ENCODE measurements at regions not wholly inside any gene's neighbourhood (a gene's known extent, or its start where the extent isn't known, plus 50 kb on each side); places are given as distances from the start of the nearest gene placed in this dataset.

DNA sequence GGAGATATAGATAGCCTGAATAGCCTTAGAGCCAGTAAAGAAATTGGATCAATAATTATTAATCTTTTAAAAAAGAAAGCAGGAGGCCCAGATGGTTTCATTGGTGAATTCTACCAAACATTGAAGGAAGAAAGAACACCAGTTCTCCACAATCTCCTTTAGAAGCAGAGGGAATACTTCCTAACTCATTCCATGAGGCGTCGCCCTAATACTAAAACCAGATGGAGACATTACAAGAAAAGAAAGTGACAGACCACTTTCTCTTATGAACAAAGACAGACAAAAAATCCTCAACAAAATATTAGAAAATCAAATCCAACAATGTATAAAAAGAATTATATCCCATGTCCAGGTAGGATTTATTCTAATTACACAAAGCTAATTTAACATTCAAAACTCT is 362.6 kb downstream of the BCAT1 start:
- Histone ChIP-seq H3K4me1 (ENCODE audit: control insufficient read depth, insufficient read depth, low read length) (no peaks in the 10 kb centered on the region), H3K4me3 (ENCODE audit: low read depth in 2 of 2, low read length in 2 of 2) (no peak overlapping the region), H3K27me3 (ENCODE audit: control insufficient read depth, insufficient read depth, low read length) (0 out of 2 replicates have a peak, but pooled peaks cover 3% of the 10 kb centered on the region), H3K36me3 (ENCODE audit: control insufficient read depth, insufficient read depth, low read length) (no peaks in the 10 kb centered on the region), H3K9me3 (ENCODE audit: control insufficient read depth, insufficient read depth, low read depth, low read length) (no peaks in the 10 kb centered on the region), H3K27ac (ENCODE audit: low read length) (no peak overlapping the region)
- TF ChIP-seq SIN3A (IDR thresholded peaks at IDR 0.05; ENCODE audit: borderline replicate concordance, insufficient read depth, low read depth, low read length) (no peak), TCF7L2 (IDR thresholded peaks at IDR 0.05; ENCODE audit: low read depth, low read length) (no peak), POLR2AphosphoS5 (IDR thresholded peaks at IDR 0.05; ENCODE audit: low read depth, low read length) (no peak)
- TF ChIP-seq, protein P1, sequence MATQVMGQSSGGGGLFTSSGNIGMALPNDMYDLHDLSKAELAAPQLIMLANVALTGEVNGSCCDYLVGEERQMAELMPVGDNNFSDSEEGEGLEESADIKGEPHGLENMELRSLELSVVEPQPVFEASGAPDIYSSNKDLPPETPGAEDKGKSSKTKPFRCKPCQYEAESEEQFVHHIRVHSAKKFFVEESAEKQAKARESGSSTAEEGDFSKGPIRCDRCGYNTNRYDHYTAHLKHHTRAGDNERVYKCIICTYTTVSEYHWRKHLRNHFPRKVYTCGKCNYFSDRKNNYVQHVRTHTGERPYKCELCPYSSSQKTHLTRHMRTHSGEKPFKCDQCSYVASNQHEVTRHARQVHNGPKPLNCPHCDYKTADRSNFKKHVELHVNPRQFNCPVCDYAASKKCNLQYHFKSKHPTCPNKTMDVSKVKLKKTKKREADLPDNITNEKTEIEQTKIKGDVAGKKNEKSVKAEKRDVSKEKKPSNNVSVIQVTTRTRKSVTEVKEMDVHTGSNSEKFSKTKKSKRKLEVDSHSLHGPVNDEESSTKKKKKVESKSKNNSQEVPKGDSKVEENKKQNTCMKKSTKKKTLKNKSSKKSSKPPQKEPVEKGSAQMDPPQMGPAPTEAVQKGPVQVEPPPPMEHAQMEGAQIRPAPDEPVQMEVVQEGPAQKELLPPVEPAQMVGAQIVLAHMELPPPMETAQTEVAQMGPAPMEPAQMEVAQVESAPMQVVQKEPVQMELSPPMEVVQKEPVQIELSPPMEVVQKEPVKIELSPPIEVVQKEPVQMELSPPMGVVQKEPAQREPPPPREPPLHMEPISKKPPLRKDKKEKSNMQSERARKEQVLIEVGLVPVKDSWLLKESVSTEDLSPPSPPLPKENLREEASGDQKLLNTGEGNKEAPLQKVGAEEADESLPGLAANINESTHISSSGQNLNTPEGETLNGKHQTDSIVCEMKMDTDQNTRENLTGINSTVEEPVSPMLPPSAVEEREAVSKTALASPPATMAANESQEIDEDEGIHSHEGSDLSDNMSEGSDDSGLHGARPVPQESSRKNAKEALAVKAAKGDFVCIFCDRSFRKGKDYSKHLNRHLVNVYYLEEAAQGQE (IDR thresholded peaks at IDR 0.05; ENCODE audit: insufficient read depth in 1 of 2, low read depth in 2 of 2, low read length in 1 of 2): no peak
- TF ChIP-seq, protein P2, sequence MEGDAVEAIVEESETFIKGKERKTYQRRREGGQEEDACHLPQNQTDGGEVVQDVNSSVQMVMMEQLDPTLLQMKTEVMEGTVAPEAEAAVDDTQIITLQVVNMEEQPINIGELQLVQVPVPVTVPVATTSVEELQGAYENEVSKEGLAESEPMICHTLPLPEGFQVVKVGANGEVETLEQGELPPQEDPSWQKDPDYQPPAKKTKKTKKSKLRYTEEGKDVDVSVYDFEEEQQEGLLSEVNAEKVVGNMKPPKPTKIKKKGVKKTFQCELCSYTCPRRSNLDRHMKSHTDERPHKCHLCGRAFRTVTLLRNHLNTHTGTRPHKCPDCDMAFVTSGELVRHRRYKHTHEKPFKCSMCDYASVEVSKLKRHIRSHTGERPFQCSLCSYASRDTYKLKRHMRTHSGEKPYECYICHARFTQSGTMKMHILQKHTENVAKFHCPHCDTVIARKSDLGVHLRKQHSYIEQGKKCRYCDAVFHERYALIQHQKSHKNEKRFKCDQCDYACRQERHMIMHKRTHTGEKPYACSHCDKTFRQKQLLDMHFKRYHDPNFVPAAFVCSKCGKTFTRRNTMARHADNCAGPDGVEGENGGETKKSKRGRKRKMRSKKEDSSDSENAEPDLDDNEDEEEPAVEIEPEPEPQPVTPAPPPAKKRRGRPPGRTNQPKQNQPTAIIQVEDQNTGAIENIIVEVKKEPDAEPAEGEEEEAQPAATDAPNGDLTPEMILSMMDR (IDR thresholded peaks at IDR 0.05): no peak
- ATAC-seq (no peak), DNase-seq (ENCODE audit: low read depth, low spot score) (no peak)
- ChIA-PET CTCF (no interaction called here), POLR2A (no interaction called here)
- intact Hi-C loops (cut with micrococcal nuclease; ENCODE audit: unreplicated experiment): no loop called here
- in situ Hi-C loops (cut with HindIII; ENCODE audit: low pct_unique_long_range_greater_than_20kb, low sequenced_read_pairs): no loop called here
- no TSS peak for BruUV-seq (replicated peaks)

DNA sequence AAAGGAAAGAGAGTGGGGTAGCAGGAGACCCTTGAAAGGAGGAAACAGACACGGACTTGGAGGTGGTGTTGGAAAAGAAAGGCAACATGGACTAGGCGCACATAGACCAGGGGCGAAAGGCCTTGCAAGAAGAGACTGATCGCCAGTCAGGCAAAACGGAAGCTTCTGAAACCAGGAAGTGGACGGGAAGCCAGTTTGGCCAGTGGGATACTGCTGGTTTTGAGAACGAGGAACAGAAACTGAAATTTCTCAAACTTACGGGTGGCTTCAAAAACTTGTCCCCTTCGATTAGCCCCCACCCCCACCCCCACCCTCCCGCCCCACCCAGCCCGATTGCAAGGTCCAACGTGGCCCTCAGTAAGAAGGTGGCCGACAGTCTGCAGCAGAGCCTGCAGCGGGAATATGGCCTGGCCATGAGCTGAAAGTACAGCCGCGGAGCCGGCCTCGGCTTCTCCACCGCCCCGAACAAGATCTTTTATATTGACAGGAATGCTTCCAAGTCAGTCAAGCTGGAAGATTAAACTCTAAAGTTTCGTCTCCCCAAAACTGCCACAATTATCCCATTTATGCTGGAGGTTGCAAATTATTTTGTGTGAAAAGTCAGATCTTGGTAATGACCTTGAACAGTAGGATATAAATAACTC is 364.7 kb downstream of the BCAT1 start:
- TF ChIP-seq TCF7L2 (IDR thresholded peaks at IDR 0.05; ENCODE audit: low read depth, low read length) (no peak), SIN3A (IDR thresholded peaks at IDR 0.05; ENCODE audit: borderline replicate concordance, insufficient read depth, low read depth, low read length) (no peak), POLR2AphosphoS5 (IDR thresholded peaks at IDR 0.05; ENCODE audit: low read depth, low read length) (no peak)
- TF ChIP-seq, protein P1 (IDR thresholded peaks at IDR 0.05; ENCODE audit: insufficient read depth in 1 of 2, low read depth in 2 of 2, low read length in 1 of 2): no peak
- TF ChIP-seq, protein P2 (IDR thresholded peaks at IDR 0.05): no peak
- Histone ChIP-seq H3K36me3 (ENCODE audit: control insufficient read depth, insufficient read depth, low read length) (no peaks in the 10 kb centered on the region), H3K27ac (ENCODE audit: low read length) (no peak overlapping the region), H3K27me3 (ENCODE audit: control insufficient read depth, insufficient read depth, low read length) (no peaks in the 10 kb centered on the region), H3K4me1 (ENCODE audit: control insufficient read depth, insufficient read depth, low read length) (no peaks in the 10 kb centered on the region), H3K4me3 (ENCODE audit: low read depth in 2 of 2, low read length in 2 of 2) (no peak overlapping the region), H3K9me3 (ENCODE audit: control insufficient read depth, insufficient read depth, low read depth, low read length) (no peaks in the 10 kb centered on the region)
- ATAC-seq (no peak), DNase-seq (ENCODE audit: low read depth, low spot score) (no peak)
- in situ Hi-C loops (cut with HindIII; ENCODE audit: low pct_unique_long_range_greater_than_20kb, low sequenced_read_pairs): no loop called here
- intact Hi-C loops (cut with micrococcal nuclease; ENCODE audit: unreplicated experiment): no loop called here
- ChIA-PET CTCF (interaction anchor here (0.5 kb wide), 1 partner anchor 13 kb away, joined by 3 read pairs; no protein-coding TSS in a partner anchor), POLR2A (no interaction called here)
- BruUV-seq (replicated peaks): no TSS peak

Measured in Panc1 (cell line).